Activated CD4-positive, alpha-beta T cell treated with anti-CD3 and anti-CD28 coated beads, Interleukin-2, amount 10 ng/mL, durations not matched to agents 7 days and 5 days (primary cell): ENCODE measurements at regions not wholly inside any gene's neighbourhood (a gene's known extent, or its start where the extent isn't known, plus 50 kb on each side); places are given as distances from the start of the nearest gene placed in this dataset.

Experiments
- CTCF ChIA-PET: fragments of 350-600 bp; sonication (Branson Sonifier 250); formaldehyde crosslinking; loops from one replicate; lab custom pipeline; 2021; ENCODE audit warnings: antibody characterized with exemption; lab: Charles Lee
- POLR2A ChIA-PET: fragments of 350-600 bp; sonication (Branson Sonifier 250); formaldehyde crosslinking; loops from one replicate; lab custom pipeline; 2021; ENCODE audit warnings: antibody characterized with exemption; lab: Charles Lee
- DNase-seq: peaks from one replicate; pipeline ENCODE4 v3.0.0-alpha.2; 2020
- H3K27ac Mint-ChIP-seq: one replicate; pipeline ENCODE4 v1.8.0; 2021; ENCODE audit warnings: mild to moderate bottlenecking, moderate library complexity, mixed read lengths
- H3K27me3 Mint-ChIP-seq: one replicate; pipeline ENCODE4 v1.8.0; 2021; ENCODE audit warnings: mixed read lengths
- H3K36me3 Mint-ChIP-seq: one replicate; pipeline ENCODE4 v1.8.0; 2021; ENCODE audit warnings: low read depth, mixed read lengths
- H3K4me1 Mint-ChIP-seq: one replicate; pipeline ENCODE4 v1.8.0; 2021; ENCODE audit warnings: mixed read lengths
- H3K4me3 Mint-ChIP-seq: one replicate; pipeline ENCODE4 v1.8.0; 2021; ENCODE audit warnings: mild to moderate bottlenecking, moderate library complexity, mixed read lengths
- H3K9me3 Mint-ChIP-seq: one replicate; pipeline ENCODE4 v1.8.0; 2021; ENCODE audit warnings: mixed read lengths

DNA sequence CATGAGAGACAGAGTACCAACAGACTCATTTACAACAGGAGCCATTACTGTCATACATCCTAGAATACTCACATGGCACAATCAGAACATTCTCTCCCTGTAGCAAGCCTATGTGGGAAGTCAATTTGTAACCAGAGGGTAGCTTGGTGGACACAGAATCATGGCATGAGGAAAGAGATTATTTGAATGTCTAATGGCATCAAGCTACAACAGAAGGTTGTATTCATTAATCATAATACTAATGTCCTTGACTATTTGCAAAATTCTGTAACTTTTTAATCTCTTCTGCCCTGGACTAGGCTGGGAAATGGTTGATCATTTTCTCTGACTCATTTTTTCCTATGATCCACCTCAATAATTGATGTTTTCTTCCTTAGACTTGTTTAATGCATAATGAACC is 345.2 kb upstream of the IL12A start:
- ChIA-PET CTCF (no interaction called here), POLR2A (no interaction called here)
- DNase-seq, result no peak
- Mint-ChIP-seq H3K9me3 (no peaks in the 10 kb centered on the region), H3K4me1 (no peaks in the 10 kb centered on the region), H3K27me3 (no peaks in the 10 kb centered on the region), H3K27ac (no peak overlapping the region), H3K36me3 (no peaks in the 10 kb centered on the region), H3K4me3 (no peak overlapping the region)

DNA sequence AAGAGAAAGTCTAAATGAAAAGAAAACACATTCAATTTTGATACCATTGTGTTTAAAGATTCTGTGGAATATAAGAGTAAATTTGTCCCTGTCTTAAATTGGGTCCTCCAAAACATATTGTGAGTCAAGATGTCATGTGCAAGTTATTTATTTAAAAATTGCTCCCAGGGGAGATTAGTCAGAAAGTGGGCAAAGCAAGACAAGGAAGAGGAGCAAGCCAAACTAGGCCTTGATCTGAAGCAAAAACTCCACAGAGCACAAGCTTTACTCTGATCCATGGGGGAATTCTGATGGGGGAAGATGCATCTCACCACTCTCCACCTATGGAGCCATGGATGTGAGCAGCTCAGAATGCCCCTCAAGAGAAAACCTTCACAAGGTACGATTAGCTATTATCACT is 342.8 kb upstream of the IL12A start:
- ChIA-PET POLR2A (no interaction called here), CTCF (interaction anchor here (0.6 to 1.5 kb wide), 2 partner anchors 9 to 39 kb away, joined by 4 to 5 read pairs; no protein-coding TSS in a partner anchor)
- H3K4me3 Mint-ChIP-seq, result no peak overlapping the region
- no peaks in the 10 kb centered on the region for H3K27me3 Mint-ChIP-seq
- no peak overlapping the region for H3K27ac Mint-ChIP-seq
- DNase-seq, result no peak
- H3K9me3 Mint-ChIP-seq, result no peaks in the 10 kb centered on the region
- no peaks in the 10 kb centered on the region for H3K36me3 Mint-ChIP-seq
- H3K4me1 Mint-ChIP-seq, result no peaks in the 10 kb centered on the region

DNA sequence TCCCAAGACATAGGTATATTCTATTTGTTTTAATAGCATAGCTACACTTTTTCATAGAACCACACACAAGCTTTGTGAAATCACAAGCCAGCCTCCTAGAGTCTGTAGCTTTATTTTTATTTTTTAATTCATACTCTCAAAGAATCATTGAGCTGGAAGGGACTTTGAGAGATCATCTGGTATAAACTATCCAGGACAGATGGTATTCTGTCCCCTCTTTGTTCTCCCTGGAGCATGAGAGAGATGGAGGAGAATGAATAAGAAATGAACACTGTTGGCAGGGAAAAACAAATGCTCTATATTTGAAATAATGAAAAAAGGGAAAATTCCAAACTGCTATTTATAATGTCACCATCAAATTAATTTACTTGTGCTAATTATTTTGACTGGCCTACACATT is 338.7 kb upstream of the IL12A start:
- CTCF ChIA-PET, result no interaction called here
- Mint-ChIP-seq H3K27me3 (no peaks in the 10 kb centered on the region), H3K36me3 (no peaks in the 10 kb centered on the region)

DNA sequence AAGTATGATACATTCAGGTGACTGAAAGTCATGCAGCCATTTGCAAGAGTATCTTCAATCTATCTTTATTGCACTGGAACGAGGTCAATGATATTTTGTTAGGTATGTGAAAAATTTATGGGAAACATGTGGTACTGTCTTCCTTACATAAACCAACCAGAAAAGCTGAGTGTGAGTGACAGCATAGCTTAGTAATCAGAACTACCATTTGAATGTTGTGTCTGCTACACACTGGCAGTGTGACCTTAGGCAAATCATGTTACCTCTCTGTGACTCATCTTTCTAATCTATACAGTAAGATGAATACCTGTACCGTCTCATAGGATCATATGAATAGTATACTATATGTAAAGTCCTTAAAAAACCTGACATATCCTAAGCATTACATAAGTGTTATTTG is 337.9 kb upstream of the IL12A start:
- DNase-seq, result no peak
- no peak overlapping the region for H3K4me3 Mint-ChIP-seq
- H3K27ac Mint-ChIP-seq, result no peak overlapping the region
- no peaks in the 10 kb centered on the region for H3K9me3 Mint-ChIP-seq
- CTCF ChIA-PET, result no interaction called here
- no peaks in the 10 kb centered on the region for H3K27me3 Mint-ChIP-seq
- H3K4me1 Mint-ChIP-seq, result no peaks in the 10 kb centered on the region
- no peaks in the 10 kb centered on the region for H3K36me3 Mint-ChIP-seq
- POLR2A ChIA-PET, result no interaction called here

More for the DNA sequence above, 338.7 kb upstream of the IL12A start:
- no peak for DNase-seq
- no peaks in the 10 kb centered on the region for H3K9me3 Mint-ChIP-seq
- H3K4me1 Mint-ChIP-seq, result no peaks in the 10 kb centered on the region
- POLR2A ChIA-PET, result no interaction called here
- no peak overlapping the region for H3K27ac Mint-ChIP-seq
- H3K4me3 Mint-ChIP-seq, result no peak overlapping the region

DNA sequence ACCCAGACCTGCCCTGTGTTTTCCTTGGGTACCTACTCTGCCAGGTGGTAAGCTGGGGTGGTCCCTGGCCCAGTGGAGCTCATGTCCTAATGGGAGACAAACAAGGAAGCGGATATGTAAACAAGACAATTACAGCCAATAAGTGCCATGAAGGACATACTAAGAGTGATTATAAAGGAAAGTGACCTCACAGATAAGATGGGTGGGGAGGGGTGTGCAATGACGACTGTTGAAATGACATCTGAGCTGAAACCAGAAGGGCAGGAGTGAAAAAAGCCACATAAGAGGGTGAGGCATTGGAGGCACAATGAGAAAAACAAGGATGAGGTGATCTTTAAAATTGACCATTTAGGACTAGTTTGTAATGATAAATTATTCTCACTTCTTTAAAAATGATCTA is 336.2 kb upstream of the IL12A start:
- Mint-ChIP-seq H3K4me3 (no peak overlapping the region), H3K27me3 (no peaks in the 10 kb centered on the region), H3K9me3 (no peaks in the 10 kb centered on the region), H3K27ac (no peak overlapping the region), H3K36me3 (no peaks in the 10 kb centered on the region), H3K4me1 (no peaks in the 10 kb centered on the region)
- DNase-seq, result no peak
- ChIA-PET POLR2A (no interaction called here), CTCF (no interaction called here)

DNA sequence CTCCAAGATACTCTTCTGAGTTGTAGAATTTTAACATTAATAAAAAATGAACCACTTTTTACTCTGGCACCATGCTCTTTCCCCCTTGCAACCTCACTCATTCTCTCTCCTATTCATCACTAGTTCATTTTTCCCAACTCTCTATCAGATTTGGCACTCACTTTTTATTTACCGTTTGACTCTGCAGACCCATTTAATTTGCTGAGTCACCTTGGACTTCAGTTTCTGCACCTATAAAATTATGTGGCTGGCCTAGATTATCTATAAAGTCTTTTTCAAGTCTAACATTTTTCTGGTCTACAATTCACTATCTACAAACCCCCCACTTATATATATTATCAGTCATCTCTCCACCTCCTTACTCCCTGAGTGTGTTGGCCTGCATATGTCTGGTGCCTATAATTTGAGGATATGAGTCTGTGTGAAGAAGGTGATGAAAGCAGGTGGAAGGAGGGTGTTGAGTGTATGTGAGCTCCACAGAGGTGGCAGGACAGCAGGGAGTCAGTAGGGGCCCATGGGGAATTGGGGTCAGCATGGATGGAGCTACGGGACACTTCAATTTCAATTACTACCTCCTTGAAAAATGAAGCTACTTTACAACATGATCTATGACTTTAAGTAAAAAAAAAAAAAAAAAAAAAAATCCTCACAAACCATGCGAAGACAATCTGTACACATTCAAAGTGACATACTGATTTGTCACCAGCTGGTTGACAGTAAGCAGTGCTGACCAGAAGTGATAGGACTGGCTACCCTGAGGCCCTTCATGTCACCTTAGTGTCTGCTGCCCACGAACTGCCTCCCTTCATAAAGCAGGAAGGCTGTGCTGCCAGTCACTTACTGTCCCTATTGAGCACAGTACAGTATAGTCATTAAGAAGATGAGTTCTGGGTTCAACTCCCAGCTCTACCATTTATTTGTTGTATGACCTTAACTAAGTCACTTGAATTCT is 334.2 kb upstream of the IL12A start:
- no peak overlapping the region for H3K27ac Mint-ChIP-seq
- ChIA-PET POLR2A (no interaction called here), CTCF (interaction anchor here (1.1 kb wide), 1 partner anchor 10 kb away, joined by 3 read pairs; no protein-coding TSS in a partner anchor)
- H3K36me3 Mint-ChIP-seq, result no peaks in the 10 kb centered on the region
- no peaks in the 10 kb centered on the region for H3K4me1 Mint-ChIP-seq
- no peaks in the 10 kb centered on the region for H3K27me3 Mint-ChIP-seq
- H3K4me3 Mint-ChIP-seq, result no peak overlapping the region
- no peak for DNase-seq
- no peaks in the 10 kb centered on the region for H3K9me3 Mint-ChIP-seq

DNA sequence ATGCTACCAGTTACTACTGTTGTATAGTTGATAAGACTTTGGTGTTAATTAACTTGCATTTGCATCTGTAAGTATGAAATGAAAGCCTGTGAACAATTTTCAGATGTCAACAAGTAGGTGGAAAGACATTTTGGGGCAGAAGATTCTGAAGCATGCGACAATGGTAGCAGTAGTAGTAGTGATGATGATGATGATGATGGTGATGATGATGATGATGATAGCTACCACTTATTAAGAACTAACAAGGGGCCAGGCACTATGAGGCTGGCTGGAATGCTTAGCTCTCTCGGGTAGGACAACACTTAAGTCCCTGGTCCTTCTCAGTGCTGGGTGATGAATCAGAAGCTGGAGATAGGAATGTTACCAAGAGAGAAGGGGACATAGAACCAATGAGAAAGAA is 333.4 kb upstream of the IL12A start:
- Mint-ChIP-seq H3K36me3 (no peaks in the 10 kb centered on the region), H3K27ac (no peak overlapping the region), H3K27me3 (no peaks in the 10 kb centered on the region), H3K4me1 (no peaks in the 10 kb centered on the region), H3K4me3 (no peak overlapping the region), H3K9me3 (no peaks in the 10 kb centered on the region)
- POLR2A ChIA-PET, result no interaction called here
- DNase-seq, result no peak
- CTCF ChIA-PET, result interaction anchor here (1.1 kb wide), 1 partner anchor 10 kb away, joined by 3 read pairs; no protein-coding TSS in a partner anchor

DNA sequence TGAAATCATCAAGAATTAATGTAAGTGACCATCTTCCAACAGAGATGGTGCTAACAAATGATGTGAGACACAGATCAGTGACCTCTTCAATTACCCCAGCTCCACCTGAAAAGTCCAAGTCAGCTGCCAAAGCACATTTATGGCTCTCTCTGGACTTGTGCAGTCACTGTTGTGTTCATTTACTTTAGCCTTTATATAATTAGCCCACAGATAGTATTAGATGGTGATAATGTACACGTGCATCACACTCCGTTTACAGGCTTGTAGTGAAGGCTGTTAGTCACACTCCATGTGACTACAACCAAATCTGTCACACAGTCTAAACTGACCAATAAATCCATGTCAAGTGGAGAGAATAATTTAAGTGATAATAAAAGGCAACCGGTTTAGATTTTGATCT is 331.5 kb upstream of the IL12A start:
- DNase-seq, result no peak

DNA sequence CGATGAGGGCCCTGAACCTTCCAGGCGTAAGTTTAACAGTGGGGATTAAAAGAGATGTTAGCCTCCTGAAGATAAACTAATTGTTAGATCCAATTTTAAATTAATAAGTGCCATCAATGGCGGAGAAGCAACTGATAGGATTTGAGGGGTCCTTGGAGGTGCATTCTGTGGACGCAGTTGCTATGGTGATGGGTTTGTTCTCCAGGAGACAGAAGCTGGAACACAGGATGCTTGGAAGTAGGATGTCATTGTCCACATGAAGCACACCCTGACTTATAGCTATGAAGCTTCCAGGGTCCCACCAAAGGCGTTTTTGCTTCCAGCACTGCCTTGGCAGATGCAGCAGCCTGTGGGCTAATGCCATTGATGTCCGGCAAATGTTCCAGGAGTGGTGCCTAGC is 331.0 kb upstream of the IL12A start:
- POLR2A ChIA-PET, result no interaction called here
- Mint-ChIP-seq H3K27ac (no peak overlapping the region), H3K4me1 (no peaks in the 10 kb centered on the region), H3K27me3 (no peaks in the 10 kb centered on the region), H3K9me3 (no peaks in the 10 kb centered on the region), H3K36me3 (no peaks in the 10 kb centered on the region), H3K4me3 (no peak overlapping the region)
- CTCF ChIA-PET, result no interaction called here
- no peak for DNase-seq

More for the DNA sequence above, 331.5 kb upstream of the IL12A start:
- Mint-ChIP-seq H3K36me3 (no peaks in the 10 kb centered on the region), H3K27ac (no peak overlapping the region), H3K4me1 (no peaks in the 10 kb centered on the region), H3K9me3 (no peaks in the 10 kb centered on the region), H3K27me3 (no peaks in the 10 kb centered on the region), H3K4me3 (no peak overlapping the region)
- POLR2A ChIA-PET, result no interaction called here
- CTCF ChIA-PET, result no interaction called here

DNA sequence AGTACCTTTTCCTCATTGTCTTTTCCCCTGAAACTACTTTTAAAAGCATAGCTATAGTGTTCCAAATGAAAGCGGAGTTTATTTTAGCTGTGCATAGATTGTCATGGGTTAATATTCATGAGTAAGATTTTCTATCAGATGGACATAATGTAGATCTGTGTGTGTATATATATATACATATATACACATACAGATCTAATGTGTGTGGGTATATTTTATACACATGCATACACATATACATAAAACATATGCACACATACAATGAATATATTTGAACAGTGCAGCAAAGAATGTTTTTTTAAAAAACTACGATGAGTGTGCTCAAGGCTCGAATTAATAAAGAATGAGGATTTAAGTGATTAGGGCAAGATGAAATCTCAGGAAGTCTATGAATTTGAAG is 328.3 kb upstream of the IL12A start:
- Mint-ChIP-seq H3K9me3 (no peaks in the 10 kb centered on the region), H3K4me1 (no peaks in the 10 kb centered on the region), H3K27me3 (no peaks in the 10 kb centered on the region), H3K4me3 (no peak overlapping the region), H3K36me3 (no peaks in the 10 kb centered on the region), H3K27ac (no peak overlapping the region)
- ChIA-PET POLR2A (no interaction called here), CTCF (interaction anchor here (0.5 to 1.0 kb wide), 2 partner anchors 23 to 202 kb away, joined by 3 read pairs; no protein-coding TSS in a partner anchor)
- DNase-seq, result no peak

DNA sequence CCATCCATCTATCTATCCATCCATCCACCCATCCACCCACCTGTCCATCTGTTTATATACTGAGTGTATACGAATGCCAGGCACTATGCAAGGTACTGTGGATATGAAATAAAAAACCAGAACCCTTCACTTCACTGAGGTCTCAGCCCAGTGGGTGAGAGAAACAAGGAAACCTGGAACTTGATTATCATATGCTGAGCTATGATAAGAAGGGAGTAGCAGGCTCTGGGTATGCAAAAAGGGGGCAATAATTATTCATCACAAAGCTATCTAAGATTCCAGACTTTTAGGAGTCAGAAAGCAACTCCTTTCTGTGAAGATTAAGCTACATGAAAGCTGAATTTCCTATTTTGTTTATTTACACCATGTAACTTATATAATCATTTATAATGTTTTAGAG is 327.7 kb upstream of the IL12A start:
- Mint-ChIP-seq H3K27me3 (no peaks in the 10 kb centered on the region), H3K27ac (no peak overlapping the region), H3K36me3 (no peaks in the 10 kb centered on the region), H3K9me3 (no peaks in the 10 kb centered on the region), H3K4me1 (no peaks in the 10 kb centered on the region), H3K4me3 (no peak overlapping the region)
- ChIA-PET POLR2A (no interaction called here), CTCF (no interaction called here)
- DNase-seq, result no peak

DNA sequence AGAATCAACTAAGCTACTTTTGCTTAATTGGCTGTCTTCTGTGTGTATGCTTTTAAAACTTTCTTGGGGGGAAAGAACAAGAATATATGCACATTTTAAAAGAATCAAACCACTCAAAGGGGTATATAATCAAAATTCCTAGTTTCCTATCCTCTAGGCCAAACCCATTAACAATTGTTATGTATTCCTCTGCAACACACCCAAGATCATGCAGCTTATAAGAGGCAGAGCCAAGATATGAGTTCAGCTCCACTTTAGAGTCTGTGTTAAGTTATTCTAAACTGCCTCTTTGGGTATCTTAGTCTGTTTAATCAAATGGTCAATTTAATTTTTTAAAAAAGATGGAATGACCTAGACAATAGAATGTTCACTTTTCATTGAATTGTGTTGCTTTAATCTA is 326.1 kb upstream of the IL12A start:
- CTCF ChIA-PET, result no interaction called here
- POLR2A ChIA-PET, result no interaction called here

DNA sequence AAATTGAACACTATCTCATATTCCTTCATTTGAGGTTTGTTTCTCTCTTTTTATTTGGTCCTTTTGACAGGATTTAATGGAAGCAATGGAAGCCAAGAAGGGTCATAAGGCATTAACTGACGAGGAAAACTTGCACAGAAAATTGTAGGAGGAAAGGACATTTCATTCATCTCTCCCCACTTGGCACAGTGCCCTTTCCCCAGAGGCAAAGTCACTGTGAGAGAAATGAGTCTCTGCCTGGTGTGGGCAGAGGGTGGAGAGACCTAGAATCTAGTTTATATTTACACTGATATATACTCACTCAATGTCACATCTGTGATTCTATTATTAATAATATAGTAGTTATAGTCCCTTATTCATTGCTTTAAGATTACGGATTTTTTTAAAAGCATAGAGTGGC is 324.6 kb upstream of the IL12A start:
- H3K4me1 Mint-ChIP-seq, result no peaks in the 10 kb centered on the region
- H3K27me3 Mint-ChIP-seq, result no peaks in the 10 kb centered on the region
- CTCF ChIA-PET, result no interaction called here
- no peak overlapping the region for H3K27ac Mint-ChIP-seq
- H3K36me3 Mint-ChIP-seq, result no peaks in the 10 kb centered on the region
- no peak overlapping the region for H3K4me3 Mint-ChIP-seq
- no peak for DNase-seq
- POLR2A ChIA-PET, result no interaction called here
- no peaks in the 10 kb centered on the region for H3K9me3 Mint-ChIP-seq

More for the DNA sequence above, 326.1 kb upstream of the IL12A start:
- DNase-seq, result no peak
- H3K4me3 Mint-ChIP-seq, result no peak overlapping the region
- no peaks in the 10 kb centered on the region for H3K36me3 Mint-ChIP-seq
- no peaks in the 10 kb centered on the region for H3K9me3 Mint-ChIP-seq
- H3K27ac Mint-ChIP-seq, result no peak overlapping the region
- H3K4me1 Mint-ChIP-seq, result no peaks in the 10 kb centered on the region
- no peaks in the 10 kb centered on the region for H3K27me3 Mint-ChIP-seq
